ENCODE measurements at regions not wholly inside any gene's neighbourhood (a gene's known extent, or its start where the extent isn't known, plus 50 kb on each side); places are given as distances from the start of the nearest gene placed in this dataset.
A peak's percentile ranks its signal among the peaks of the same experiment; 100 is the strongest.
"Not testable (repeated sequence)": the region's sequence is repeated elsewhere in the genome, so short reads cannot be mapped to it uniquely, and the experiment has no call there.

DNA sequence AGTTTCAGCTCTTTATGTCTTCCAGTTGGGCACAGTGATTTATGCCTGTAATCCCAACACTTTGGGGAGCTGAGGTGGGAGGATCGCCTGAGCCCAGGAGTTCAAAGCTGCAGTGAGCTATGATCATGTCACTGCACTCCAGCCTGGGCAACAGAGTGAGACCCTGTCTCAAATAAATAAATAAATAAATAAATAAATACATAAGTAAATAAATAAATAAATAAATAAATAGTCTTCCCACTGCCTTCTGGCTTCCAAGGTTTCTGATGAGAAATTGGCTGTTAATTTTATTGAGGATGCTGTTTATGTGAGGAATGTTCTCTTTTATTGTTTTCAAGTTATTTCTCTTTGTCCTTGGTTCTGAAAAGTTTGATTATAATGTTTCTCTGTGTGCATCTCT, 1507.6 kb upstream of the GOT2 start:
- ATAC-seq (replicated peaks in 6 of 8), result no peak
- no peak overlapping the region for H3K4me3 ChIP-seq
- no peak overlapping the region for H3K27ac ChIP-seq
- in situ Hi-C loops (cut with MboI; ENCODE audit: low pct_unique_long_range_greater_than_20kb in 2 of 9, low sequenced_read_pairs in 9 of 9, unreplicated experiment in 9 of 9), result no loop called here
- WGBS, 10 experiments, result 33 to 100% (median 92%) methylated on average over 1 of the region's 1 CpG; no CpG with 5 or more reads in 2 of the 10 experiments
- H3K4me1 ChIP-seq (replicated peaks in 1 of 2), result peaks cover 0 to 22% of the 10 kb centered on the region in 2 donors

DNA sequence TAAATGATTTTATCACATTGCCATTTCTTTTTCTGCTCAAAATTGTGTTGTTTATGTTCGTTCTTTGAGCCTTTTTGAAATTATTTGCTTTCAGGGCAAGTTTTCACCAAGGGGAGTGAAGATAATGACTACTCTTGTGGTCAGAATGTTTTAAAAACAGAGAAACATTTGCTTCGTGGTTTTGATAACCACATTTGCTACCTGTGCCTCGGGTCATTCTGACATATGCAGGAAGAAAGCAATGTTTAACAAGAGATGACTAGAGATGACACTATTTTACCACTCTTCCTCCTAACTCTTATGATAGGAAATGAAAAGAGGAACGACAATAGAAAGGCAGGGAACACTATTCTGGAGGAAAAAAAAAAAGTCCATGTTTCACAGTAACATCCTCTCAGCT, 1496.5 kb upstream of the GOT2 start:
- ATAC-seq (replicated peaks in 6 of 8), result no peak
- 0 to 87% (median 73%) methylated on average over 2 to 4 of the region's 4 CpGs for WGBS, 10 experiments
- in situ Hi-C loops (cut with MboI; ENCODE audit: low pct_unique_long_range_greater_than_20kb in 2 of 9, low sequenced_read_pairs in 9 of 9, unreplicated experiment in 9 of 9), result no loop called here
- no peaks in the 10 kb centered on the region for H3K4me1 ChIP-seq (replicated peaks in 1 of 2)
- H3K4me3 ChIP-seq, result no peak overlapping the region
- H3K27ac ChIP-seq, result no peak overlapping the region

DNA sequence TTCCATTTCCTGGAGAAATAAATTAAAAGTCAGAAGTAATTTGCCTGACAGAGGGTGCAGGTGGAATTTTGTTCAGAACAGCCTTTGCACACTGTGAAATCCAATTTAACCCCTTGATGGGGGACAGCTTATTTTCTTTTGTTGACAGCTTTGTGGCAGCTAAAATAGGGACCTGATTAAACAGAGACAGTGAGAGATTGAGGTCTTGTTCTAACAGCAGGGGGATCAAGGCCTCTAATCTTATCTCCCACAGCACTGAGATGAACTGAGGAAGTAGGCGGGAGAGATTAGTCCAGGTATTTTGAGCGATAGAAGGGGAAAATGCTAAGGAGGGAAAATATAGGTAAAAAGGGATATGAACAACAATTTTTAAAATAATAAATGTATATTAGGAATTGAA, 1491.4 kb upstream of the GOT2 start:
- ATAC-seq (replicated peaks in 6 of 8), result no peak
- Histone ChIP-seq H3K4me3 (no peak overlapping the region), H3K27ac (no peak overlapping the region), H3K4me1 (replicated peaks in 1 of 2) (no peaks in the 10 kb centered on the region)
- in situ Hi-C loops (cut with MboI; ENCODE audit: low pct_unique_long_range_greater_than_20kb in 2 of 9, low sequenced_read_pairs in 9 of 9, unreplicated experiment in 9 of 9), result no loop called here
- 19 to 100% (median 78%) methylated on average over 2 of the region's 2 CpGs; no CpG with 5 or more reads in 1 of the 10 experiments for WGBS, 10 experiments

DNA sequence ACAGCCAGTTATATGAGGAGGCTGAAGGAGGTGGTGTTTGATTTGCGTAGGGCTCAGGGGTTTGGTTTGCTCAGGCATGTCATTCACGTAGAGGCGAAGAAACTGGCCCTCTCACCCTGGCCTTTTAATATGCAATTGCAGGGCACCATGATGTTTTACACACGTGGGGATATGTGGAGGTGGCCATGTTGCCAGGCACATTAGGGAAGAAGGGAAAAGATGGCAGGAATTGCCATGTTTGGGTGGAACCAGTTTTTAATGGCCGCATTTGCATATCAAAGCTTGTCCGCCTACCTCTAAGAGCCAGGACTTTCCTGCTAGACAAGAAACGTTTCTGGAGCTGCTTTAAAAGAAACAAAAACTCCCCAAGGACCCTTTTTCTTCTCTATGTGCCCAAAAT, 1483.7 kb upstream of the GOT2 start:
- ATAC-seq (replicated peaks in 6 of 8), result no peak
- Histone ChIP-seq H3K4me3 (no peak overlapping the region), H3K27ac (no peak overlapping the region), H3K4me1 (replicated peaks in 1 of 2) (peaks cover 2 to 7% of the 10 kb centered on the region in 2 donors)
- in situ Hi-C loops (cut with MboI; ENCODE audit: low pct_unique_long_range_greater_than_20kb in 2 of 9, low sequenced_read_pairs in 9 of 9, unreplicated experiment in 9 of 9), result no loop called here
- 0 to 100% (median 62%) methylated on average over 1 to 5 of the region's 7 CpGs for WGBS, 10 experiments

DNA sequence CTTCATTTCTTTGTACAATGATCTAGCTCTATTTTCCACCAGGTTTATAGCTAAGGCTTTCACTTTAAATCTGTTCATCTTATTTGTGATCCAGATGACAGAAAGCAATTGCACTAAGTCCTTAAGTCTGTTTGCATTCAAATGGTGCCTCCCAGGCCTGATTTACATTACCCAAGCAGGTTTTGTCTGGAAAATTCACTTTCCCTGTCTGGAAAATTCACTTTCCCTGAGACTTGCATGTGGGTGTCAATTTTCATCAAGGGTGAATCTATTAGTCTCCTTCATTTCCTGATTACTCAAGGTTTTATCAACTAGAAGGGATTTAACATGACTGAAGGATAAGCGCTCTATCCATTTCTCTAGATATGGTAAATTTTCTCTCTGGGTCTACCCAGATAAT, 1480.2 kb upstream of the GOT2 start:
- 50 to 100% (median 89%) methylated on average over 1 of the region's 1 CpG; no CpG with 5 or more reads in 3 of the 10 experiments for WGBS, 10 experiments
- ATAC-seq (replicated peaks in 6 of 8), result peak in 3 of 8 experiments; percentile 18 to 32 (median 23)
- peaks cover 2 to 7% of the 10 kb centered on the region in 2 donors for H3K4me1 ChIP-seq (replicated peaks in 1 of 2)
- H3K4me3 ChIP-seq, result no peak overlapping the region
- no peak overlapping the region for H3K27ac ChIP-seq
- in situ Hi-C loops (cut with MboI; ENCODE audit: low pct_unique_long_range_greater_than_20kb in 2 of 9, low sequenced_read_pairs in 9 of 9, unreplicated experiment in 9 of 9), result no loop called here

DNA sequence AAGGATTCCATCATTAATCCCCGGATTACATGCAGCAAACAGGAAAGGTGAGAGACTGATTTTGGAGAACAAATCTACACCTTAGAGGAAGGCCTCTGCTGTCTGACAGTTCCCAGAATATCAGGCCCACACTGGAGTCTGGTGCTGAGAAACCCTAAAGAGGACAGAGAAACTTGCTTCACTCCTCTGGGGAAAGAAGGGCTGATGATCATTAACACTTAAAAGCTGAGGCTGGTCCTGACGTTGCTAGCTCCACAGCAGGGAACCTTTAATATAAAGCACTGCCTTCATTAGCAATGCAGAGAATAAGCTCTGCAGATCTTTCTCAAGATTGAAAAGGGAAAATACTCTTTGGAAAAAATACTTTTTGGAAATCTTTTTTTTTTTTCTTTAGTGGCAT, 1472.4 kb upstream of the GOT2 start:
- ATAC-seq (replicated peaks in 6 of 8), result peak in 2 of 8 experiments; percentile 30 to 39
- in situ Hi-C loops (cut with MboI; ENCODE audit: low pct_unique_long_range_greater_than_20kb in 2 of 9, low sequenced_read_pairs in 9 of 9, unreplicated experiment in 9 of 9), result no loop called here
- Histone ChIP-seq H3K4me1 (replicated peaks in 1 of 2) (peaks cover 6 to 24% of the 10 kb centered on the region in 2 donors), H3K4me3 (no peak overlapping the region), H3K27ac (no peak overlapping the region)
- WGBS, 10 experiments, result 0 to 52% (median 27%) methylated on average over 1 to 2 of the region's 2 CpGs; no CpG with 5 or more reads in 1 of the 10 experiments

DNA sequence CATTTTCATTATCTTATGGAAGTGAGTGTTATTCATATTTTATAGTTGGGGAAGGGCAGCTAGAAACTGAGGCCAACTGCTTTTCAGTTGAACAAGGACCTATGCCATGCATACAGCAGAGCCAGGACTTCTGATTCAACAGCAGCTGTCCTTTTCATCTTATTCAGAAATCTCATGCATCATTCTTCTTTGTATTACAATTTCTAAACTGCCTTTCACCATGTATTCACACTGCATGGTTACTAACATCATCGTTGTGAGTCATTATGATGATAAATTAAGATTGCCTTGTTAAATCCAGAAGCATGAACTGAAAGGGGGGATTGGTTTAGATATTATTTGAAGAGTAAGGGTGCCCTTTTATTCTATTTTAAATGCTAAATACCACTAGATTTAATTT, 1470.1 kb upstream of the GOT2 start:
- whole genome bisulfite sequencing, 10 experiments, result 0 to 13% (median 0%) methylated on average over 1 of the region's 1 CpG; no CpG with 5 or more reads in 3 of the 10 experiments
- H3K4me1 ChIP-seq (replicated peaks in 1 of 2), result peaks cover 14 to 32% of the 10 kb centered on the region in 2 donors
- peak overlapping the region in 1 of 2 donors; percentile 11 for H3K27ac ChIP-seq
- H3K4me3 ChIP-seq, result no peak overlapping the region
- in situ Hi-C loops (cut with MboI; ENCODE audit: low pct_unique_long_range_greater_than_20kb in 2 of 9, low sequenced_read_pairs in 9 of 9, unreplicated experiment in 9 of 9), result no loop called here
- ATAC-seq (replicated peaks in 6 of 8), result peak in 7 of 8 experiments; percentile 55 to 95 (median 77)

DNA sequence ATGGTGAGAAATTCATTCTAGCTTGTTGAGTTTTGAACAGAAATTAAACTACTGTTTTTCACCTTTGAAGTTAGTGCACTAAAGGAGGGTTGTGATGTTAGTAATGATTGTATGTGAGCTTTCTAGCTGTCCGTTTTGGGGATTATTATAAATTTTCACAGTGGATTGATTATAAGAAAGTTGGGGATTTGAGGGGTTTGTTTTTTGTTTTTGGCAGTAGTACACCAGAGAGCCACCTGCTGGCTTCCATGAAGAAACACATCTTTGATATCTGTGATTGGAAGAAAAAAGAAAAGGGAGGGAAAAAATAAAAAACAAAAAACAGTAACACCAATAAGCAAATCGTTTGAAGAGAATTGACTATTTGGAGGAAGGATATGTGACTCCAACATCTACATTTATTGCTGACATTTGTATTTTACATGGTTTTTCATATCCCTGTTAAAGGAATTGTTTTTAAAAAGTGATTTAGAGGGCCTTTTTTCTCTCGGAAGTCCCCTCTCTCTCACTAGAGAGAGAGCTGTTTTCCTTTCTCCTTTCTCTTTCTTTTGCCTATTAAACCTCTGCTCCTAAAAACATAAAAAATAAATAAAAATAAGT, 1469.5 kb upstream of the GOT2 start:
- Histone ChIP-seq H3K27ac (peak overlapping the region in 1 of 2 donors; percentile 11), H3K4me1 (replicated peaks in 1 of 2) (peaks cover 19 to 37% of the 10 kb centered on the region in 2 donors), H3K4me3 (no peak overlapping the region)
- ATAC-seq (replicated peaks in 6 of 8), result no peak
- 0 to 47% (median 14%) methylated on average over 1 to 3 of the region's 3 CpGs for WGBS, 10 experiments
- in situ Hi-C loops (cut with MboI; ENCODE audit: low pct_unique_long_range_greater_than_20kb in 2 of 9, low sequenced_read_pairs in 9 of 9, unreplicated experiment in 9 of 9), result no loop called here

DNA sequence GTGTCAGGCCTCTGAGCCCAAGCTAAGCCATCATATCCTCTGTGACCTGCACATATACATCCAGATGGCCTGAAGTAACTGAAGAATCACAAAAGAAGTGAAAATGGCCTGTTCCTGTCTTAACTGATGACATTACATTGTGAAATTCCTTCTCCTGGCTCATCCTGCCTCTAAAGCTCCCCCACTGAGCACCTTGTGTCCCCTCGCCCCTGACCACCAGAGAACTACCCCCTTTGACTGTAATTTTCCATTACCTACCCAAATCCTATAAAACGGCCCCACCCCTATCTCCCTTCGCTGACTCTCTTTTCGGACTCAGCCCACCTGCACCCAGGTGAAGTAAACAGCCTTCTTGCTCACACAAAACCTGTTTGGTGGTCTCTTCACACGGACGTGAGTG, 1466.6 kb upstream of the GOT2 start:
- WGBS, 10 experiments, result 86 to 100% methylated on average over 2 of the region's 6 CpGs; no CpG with 5 or more reads in 8 of the 10 experiments
- H3K4me3 ChIP-seq; H3K27ac ChIP-seq; ATAC-seq (replicated peaks in 6 of 8); in situ Hi-C loops (cut with MboI; ENCODE audit: low pct_unique_long_range_greater_than_20kb in 2 of 9, low sequenced_read_pairs in 9 of 9, unreplicated experiment in 9 of 9): not testable (repeated sequence)
- H3K4me1 ChIP-seq (replicated peaks in 1 of 2), result peaks cover 16 to 32% of the 10 kb centered on the region in 2 donors

DNA sequence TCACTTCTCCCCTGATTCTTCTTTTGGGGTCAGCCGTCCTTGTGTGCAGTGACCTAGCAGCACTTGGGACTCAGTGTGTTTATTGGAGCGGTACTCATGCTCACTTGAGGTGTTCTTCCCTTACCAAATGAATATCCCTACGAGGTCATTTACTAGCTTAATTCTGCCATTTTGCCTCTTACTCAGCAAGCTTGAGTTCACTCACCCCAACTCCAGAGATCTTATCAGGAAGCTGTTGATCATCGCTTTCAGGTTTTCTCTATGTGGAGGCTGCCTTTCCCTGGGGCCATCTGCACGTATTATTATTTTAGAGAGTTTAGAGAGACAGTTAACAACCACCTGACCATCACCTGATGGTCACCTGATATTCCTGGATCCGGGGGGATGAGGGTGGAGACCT, 1466.0 kb upstream of the GOT2 start:
- in situ Hi-C loops (cut with MboI; ENCODE audit: low pct_unique_long_range_greater_than_20kb in 2 of 9, low sequenced_read_pairs in 9 of 9, unreplicated experiment in 9 of 9), result no loop called here
- no peak for ATAC-seq (replicated peaks in 6 of 8)
- WGBS, 10 experiments, result 15 to 100% (median 89%) methylated on average over 1 to 6 of the region's 6 CpGs; no CpG with 5 or more reads in 1 of the 10 experiments
- Histone ChIP-seq H3K4me1 (replicated peaks in 1 of 2) (peaks cover 16 to 32% of the 10 kb centered on the region in 2 donors), H3K27ac (no peak overlapping the region), H3K4me3 (no peak overlapping the region)

DNA sequence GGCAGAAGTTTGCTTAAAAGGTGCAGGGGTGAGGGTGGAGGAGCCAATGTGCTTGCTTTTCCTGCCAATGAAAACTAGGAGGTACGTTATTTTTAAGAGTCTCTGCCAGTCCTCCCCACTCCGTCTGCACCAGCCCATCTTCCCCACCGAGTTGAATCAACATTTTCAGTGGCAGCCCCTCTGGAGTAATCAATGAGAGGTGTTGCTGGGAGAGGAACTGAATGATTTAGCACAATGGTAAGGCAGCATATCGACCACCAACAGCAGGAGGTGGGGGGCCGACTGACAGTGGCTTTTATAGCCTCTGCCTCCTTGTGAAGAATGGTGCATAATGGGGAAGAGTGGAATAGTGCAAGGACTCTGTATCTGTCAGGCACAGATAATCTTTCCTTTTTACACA, 1465.0 kb upstream of the GOT2 start:
- H3K27ac ChIP-seq, result no peak overlapping the region
- no peak overlapping the region for H3K4me3 ChIP-seq
- in situ Hi-C loops (cut with MboI; ENCODE audit: low pct_unique_long_range_greater_than_20kb in 2 of 9, low sequenced_read_pairs in 9 of 9, unreplicated experiment in 9 of 9), result no loop called here
- H3K4me1 ChIP-seq (replicated peaks in 1 of 2), result peaks cover 16 to 28% of the 10 kb centered on the region in 2 donors
- peak in 5 of 8 experiments; percentile 35 to 93 (median 67) for ATAC-seq (replicated peaks in 6 of 8)
- WGBS, 10 experiments, result 0 to 20% (median 0%) methylated on average over 1 to 2 of the region's 5 CpGs; no CpG with 5 or more reads in 5 of the 10 experiments

DNA sequence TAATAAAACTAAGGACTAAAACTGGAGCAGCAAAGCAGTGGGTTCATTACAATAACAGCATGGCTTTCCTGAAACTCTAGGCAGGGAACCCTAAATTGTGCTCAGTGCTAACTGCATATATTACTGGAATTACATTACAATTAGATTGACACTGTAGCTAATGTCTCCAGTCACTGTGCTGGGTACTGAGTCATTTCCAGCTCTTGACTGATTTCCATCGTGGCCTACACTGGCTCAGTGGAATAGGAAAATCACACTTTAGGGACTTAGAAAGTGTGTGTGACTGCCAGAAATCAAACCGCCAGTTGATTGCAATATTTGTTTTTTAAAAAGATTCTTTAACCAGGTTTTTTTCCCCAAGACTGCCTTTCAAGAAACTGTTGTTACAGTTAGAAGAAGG, 1447.4 kb upstream of the GOT2 start:
- no peak overlapping the region for H3K27ac ChIP-seq
- peak in 2 of 8 experiments; percentile 36 to 49 for ATAC-seq (replicated peaks in 6 of 8)
- in situ Hi-C loops (cut with MboI; ENCODE audit: low pct_unique_long_range_greater_than_20kb in 2 of 9, low sequenced_read_pairs in 9 of 9, unreplicated experiment in 9 of 9), result no loop called here

DNA sequence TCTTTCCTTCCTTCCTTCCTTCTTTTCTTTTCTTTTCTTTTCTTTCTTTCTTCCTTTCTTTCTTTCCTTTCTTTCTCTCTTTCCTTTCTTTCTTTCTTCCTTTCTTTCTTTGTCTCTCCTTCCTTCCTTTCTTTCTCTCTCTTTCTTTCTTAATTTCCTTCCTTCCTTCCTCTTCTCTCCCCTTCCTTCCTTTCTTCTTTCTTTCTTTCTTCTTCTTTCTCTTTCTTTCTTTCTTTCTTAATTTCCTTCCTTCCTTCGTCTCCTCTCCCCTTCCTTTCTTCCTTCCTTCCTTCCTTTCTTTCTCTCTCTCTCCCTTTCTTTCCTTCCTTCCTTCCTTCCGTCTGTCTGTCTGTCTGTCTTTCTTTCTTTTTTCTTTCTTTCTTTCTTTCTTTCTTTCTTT, 1446.5 kb upstream of the GOT2 start:
- WGBS, 10 experiments, result 0 to 94% (median 73%) methylated on average over 1 to 2 of the region's 2 CpGs
- no peaks in the 10 kb centered on the region for H3K4me1 ChIP-seq (replicated peaks in 1 of 2)
- in situ Hi-C loops (cut with MboI; ENCODE audit: low pct_unique_long_range_greater_than_20kb in 2 of 9, low sequenced_read_pairs in 9 of 9, unreplicated experiment in 9 of 9), result no loop called here
- no peak for ATAC-seq (replicated peaks in 6 of 8)
- no peak overlapping the region for H3K27ac ChIP-seq
- no peak overlapping the region for H3K4me3 ChIP-seq

More for the DNA sequence above, 1447.4 kb upstream of the GOT2 start:
- Histone ChIP-seq H3K4me3 (no peak overlapping the region), H3K4me1 (replicated peaks in 1 of 2) (no peaks in the 10 kb centered on the region)
- 0 to 100% (median 54%) methylated on average over 1 to 2 of the region's 2 CpGs; no CpG with 5 or more reads in 3 of the 10 experiments for WGBS, 10 experiments

DNA sequence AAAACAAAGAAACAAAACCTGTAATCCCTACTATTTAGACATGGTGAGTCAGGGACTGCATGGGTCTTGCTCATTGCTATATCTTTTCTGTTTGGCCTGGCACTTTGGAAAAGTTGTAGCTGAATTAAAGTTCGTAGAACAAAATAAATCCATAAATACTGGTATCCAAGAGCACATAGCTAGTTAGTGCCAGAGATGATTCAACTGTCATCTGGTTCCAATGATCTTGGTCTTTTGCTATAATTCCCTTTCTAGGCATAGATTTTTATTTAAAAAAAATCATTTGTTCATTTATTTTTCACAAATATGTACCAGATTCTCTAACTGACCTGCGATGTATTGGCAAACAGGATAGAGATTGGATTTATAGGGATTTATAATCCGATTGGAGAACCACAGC, 1436.1 kb upstream of the GOT2 start:
- WGBS, 10 experiments, result 0 to 100% (median 85%) methylated on average over 1 to 3 of the region's 3 CpGs; no CpG with 5 or more reads in 1 of the 10 experiments
- no peaks in the 10 kb centered on the region for H3K4me1 ChIP-seq (replicated peaks in 1 of 2)
- no peak for ATAC-seq (replicated peaks in 6 of 8)
- H3K27ac ChIP-seq, result no peak overlapping the region
- H3K4me3 ChIP-seq, result no peak overlapping the region
- in situ Hi-C loops (cut with MboI; ENCODE audit: low pct_unique_long_range_greater_than_20kb in 2 of 9, low sequenced_read_pairs in 9 of 9, unreplicated experiment in 9 of 9), result no loop called here
